A549 (cell line): ENCODE measurements at regions not wholly inside any gene's neighbourhood (a gene's known extent, or its start where the extent isn't known, plus 50 kb on each side); places are given as distances from the start of the nearest gene placed in this dataset.

Experiments used
- ATAC-seq, 2 experiments: fragments of 200-7000 bp in 1 of 2; fragments of >200 bp in 1 of 2; cut with Nextera tagmentation in 1 of 2; cut with Tn5 transposase in 1 of 2; 3 replicates each; pipeline versions ENCODE4 v1.8.0 to v1.9.1; 2018 to 2020; ENCODE audit warnings: mild to moderate bottlenecking in 1 of 2, moderate library complexity in 1 of 2
- CTCF ChIA-PET: fragments of 300-600 bp; sonication (Branson Sonifier 250); formaldehyde crosslinking; extraction: SDS; loops from one replicate; lab custom pipeline; 2021; ENCODE audit warnings: antibody characterized with exemption, inconsistent platforms; lab: Yijun Ruan, JAX
- POLR2A ChIA-PET: fragments of 350-600 bp; formaldehyde crosslinking; extraction: SDS; loops from one replicate; lab custom pipeline; 2021; ENCODE audit warnings: antibody characterized with exemption, inconsistent platforms; lab: Yijun Ruan, JAX
- DNase-seq, 2 experiments: peaks; one replicate each; pipeline versions ENCODE4 v3.0.0 to v3.0.0-alpha.2; 2011 to 2016; ENCODE audit warnings: low read depth in 1 of 2, low spot score in 1 of 2
- FAIRE-seq: peaks from 2 replicates; lab custom pipeline; 2011; peaks lifted over from hg19 to GRCh38; lab: Jason Lieb, UNC
- H3K27ac ChIP-seq, 2 experiments: fragments of >200 bp; sonication (Bioruptor Twin); formaldehyde crosslinking; 3 replicates each; pipeline ENCODE4 v1.5.1; 2016 to 2017
- H3K4me1 ChIP-seq: fragments of >200 bp; sonication (Bioruptor Twin); formaldehyde crosslinking; 3 replicates; pipeline ENCODE4 v1.6.1; 2016
- H3K4me2 ChIP-seq: fragments of >200 bp; sonication (Bioruptor Twin); formaldehyde crosslinking; 3 replicates; pipeline ENCODE4 v1.6.1; 2016
- H3K4me3 ChIP-seq: fragments of >200 bp; sonication (Bioruptor Twin); formaldehyde crosslinking; 3 replicates; pipeline ENCODE4 v1.5.1; 2016
- H3K9me3 ChIP-seq: fragments of >200 bp; sonication (Bioruptor Twin); formaldehyde crosslinking; 3 replicates; pipeline ENCODE4 v1.6.1; 2016
- BCL3 ChIP-seq: fragments of >200 bp; sonication (Bioruptor Twin); formaldehyde crosslinking; IDR thresholded peaks from 3 replicates; pipeline ENCODE4 v1.6.1; 2016
- BHLHE40 ChIP-seq: IDR thresholded peaks from 2 replicates; pipeline ENCODE4 v1.6.1; 2012; ENCODE audit warnings: low read depth, low read length, inconsistent platforms
- CBX8 ChIP-seq: fragments of 200-600 bp; sonication (generic); IDR thresholded peaks from 2 replicates; pipeline ENCODE4 v1.6.1; 2016
- CEBPB ChIP-seq, 2 experiments: fragments of >200 bp in 1 of 2; sonication (Bioruptor Twin) in 1 of 2; formaldehyde crosslinking in 1 of 2; IDR thresholded peaks; 2 replicates each; pipeline ENCODE4 v1.6.1; 2012 to 2016
- E2F6 ChIP-seq: IDR thresholded peaks from 2 replicates; pipeline ENCODE4 v1.6.1; 2012; ENCODE audit warnings: low read depth, borderline replicate concordance
- EHF ChIP-seq: fragments of 250-450 bp; sonication (Bioruptor Pico); IDR thresholded peaks from 2 replicates; pipeline ENCODE4 v1.5.0; 2020; ENCODE audit warnings: mild to moderate bottlenecking
- ELK1 ChIP-seq: fragments of 150-350 bp; IDR thresholded peaks from 2 replicates; pipeline ENCODE4 v1.6.1; 2014; ENCODE audit warnings: low read depth, mild to moderate bottlenecking, low read length
- EP300 ChIP-seq, 2 experiments: fragments of >200 bp; sonication (Bioruptor Twin); formaldehyde crosslinking; IDR thresholded peaks; 2 replicates in 1 of 2; 3 replicates in 1 of 2; pipeline ENCODE4 v1.6.1; 2016 to 2017
- HEYL ChIP-seq: fragments of 250-450 bp; sonication (Bioruptor Pico); IDR thresholded peaks from 2 replicates; pipeline ENCODE4 v1.8.0; 2021; ENCODE audit warnings: mild to moderate bottlenecking, moderate library complexity
- HMGXB4 ChIP-seq: fragments of 250-450 bp; sonication (Bioruptor Pico); IDR thresholded peaks from 2 replicates; pipeline ENCODE4 v1.5.0; 2021; ENCODE audit warnings: mild to moderate bottlenecking, moderate library complexity, borderline replicate concordance
- HOXA7 ChIP-seq: fragments of 250-450 bp; sonication (Bioruptor Pico); IDR thresholded peaks from 2 replicates; pipeline ENCODE4 v1.5.0; 2020; ENCODE audit warnings: mild to moderate bottlenecking, moderate library complexity
- HOXB5 ChIP-seq: fragments of 250-450 bp; sonication (Bioruptor Pico); IDR thresholded peaks from 2 replicates; pipeline ENCODE4 v1.5.0; 2020; ENCODE audit warnings: mild to moderate bottlenecking, moderate library complexity
- KDM5A ChIP-seq: fragments of 200-600 bp; sonication (generic); IDR thresholded peaks from 2 replicates; pipeline ENCODE4 v1.6.1; 2016; ENCODE audit warnings: antibody characterized with exemption, mild to moderate bottlenecking
- MAFK ChIP-seq: fragments of 450-650 bp; IDR thresholded peaks from 2 replicates; pipeline ENCODE4 v1.6.1; 2014; ENCODE audit not compliant: partially characterized antibody
- MAX ChIP-seq: IDR thresholded peaks from 2 replicates; pipeline ENCODE4 v1.6.1; 2012
- MAZ ChIP-seq: fragments of 150-350 bp; IDR thresholded peaks from 2 replicates; pipeline ENCODE4 v1.6.1; 2014; ENCODE audit warnings: antibody characterized with exemption, low read depth, low read length, borderline replicate concordance
- MYC ChIP-seq: IDR thresholded peaks from 2 replicates; pipeline ENCODE4 v1.6.1; 2012; ENCODE audit warnings: mild to moderate bottlenecking, inconsistent platforms, low read length, improper control_type of control experiment, borderline replicate concordance
- NFE2L2 ChIP-seq: fragments of 150-350 bp; conservative IDR thresholded peaks from 2 replicates; pipeline ENCODE4 v1.6.1; 2014; ENCODE audit warnings: low read length
- NPAS2 ChIP-seq: fragments of 250-450 bp; sonication (Bioruptor Pico); IDR thresholded peaks from 2 replicates; pipeline ENCODE4 v1.8.0; 2022; ENCODE audit warnings: mild to moderate bottlenecking, moderate library complexity, borderline replicate concordance
- NR3C1 ChIP-seq: fragments of >200 bp; sonication (Bioruptor Twin); formaldehyde crosslinking; IDR thresholded peaks from 3 replicates; pipeline ENCODE4 v1.6.1; 2017
- POLR2A ChIP-seq: IDR thresholded peaks from 2 replicates; pipeline ENCODE4 v1.6.1; 2012; ENCODE audit warnings: mild to moderate bottlenecking, low read length
- TFCP2L1 ChIP-seq: fragments of 250-450 bp; sonication (Bioruptor Pico); IDR thresholded peaks from 2 replicates; pipeline ENCODE4 v1.5.0; 2021; ENCODE audit warnings: mild to moderate bottlenecking
- USF2 ChIP-seq: fragments of 450-650 bp; IDR thresholded peaks from 2 replicates; pipeline ENCODE4 v1.6.1; 2014; ENCODE audit warnings: antibody characterized with exemption
- ZFP36 ChIP-seq: fragments of 450-650 bp; IDR thresholded peaks from 2 replicates; pipeline ENCODE4 v1.6.1; 2014; ENCODE audit warnings: borderline replicate concordance; ENCODE audit not compliant: partially characterized antibody
- ZNF302 ChIP-seq: fragments of 250-450 bp; sonication (Bioruptor Pico); IDR thresholded peaks from 2 replicates; pipeline ENCODE4 v1.9.0; 2021; ENCODE audit warnings: inconsistent platforms, mild to moderate bottlenecking, moderate library complexity
- WGBS: methylation state at CpG from one replicate; pipeline ENCODE4 v1.1.6; 2017; ENCODE audit errors: missing lambda C conversion rate; 5-methylcytosine and 5-hydroxymethylcytosine counted together

GRCh38 chr22:48098921-48099245 lies 1336.4 kb downstream of the TBC1D22A start:
- CTCF ChIA-PET, result interaction anchor here (1.2 kb wide), 1 partner anchor 19 kb away, joined by 3 read pairs; no protein-coding TSS in a partner anchor
- ATAC-seq (no peak), FAIRE-seq (no peak)
- H3K4me3 ChIP-seq, result no peak overlapping the region
- TF ChIP-seq KDM5A (no peak), MAZ (no peak), BCL3 (no peak), HMGXB4 (CRISPR knock-in tag) (no peak), HOXB5 (CRISPR knock-in tag) (no peak), TFCP2L1 (CRISPR knock-in tag) (no peak), ZFP36 (no peak), HOXA7 (CRISPR knock-in tag) (no peak), E2F6 (no peak), POLR2A (no peak), MAFK (no peak), HEYL (CRISPR knock-in tag) (no peak)
- TF ChIP-seq, all 56 proteins: peak for 0
- H3K9me3 ChIP-seq, result no peaks in the 10 kb centered on the region
- WGBS, result 85% methylated on average over 8 of the region's 10 CpGs
- DNase-seq, result no peak
- POLR2A ChIA-PET, result no interaction called here
- H3K4me2 ChIP-seq, result no peak overlapping the region
- no peak overlapping the region for H3K27ac ChIP-seq
- H3K4me1 ChIP-seq, result no peaks in the 10 kb centered on the region

- no peak overlapping the region for H3K4me2 ChIP-seq
- POLR2A ChIA-PET, result no interaction called here
- FAIRE-seq (no peak), ATAC-seq (no peak), DNase-seq (no peak)
- H3K27ac ChIP-seq, result no peak overlapping the region
- CTCF ChIA-PET, result interaction anchor here (1.2 kb wide), 1 partner anchor 18 kb away, joined by 3 read pairs; no protein-coding TSS in a partner anchor
- no peaks in the 10 kb centered on the region for H3K4me1 ChIP-seq
- H3K4me3 ChIP-seq, result no peak overlapping the region
- WGBS, result 69% methylated on average over 8 of the region's 8 CpGs
- H3K9me3 ChIP-seq, result no peaks in the 10 kb centered on the region
- no peak for TF ChIP-seq MAX
- no peak for TF ChIP-seq NFE2L2
- TF ChIP-seq MYC, result no peak
- no peak for TF ChIP-seq USF2
- no peak for TF ChIP-seq NPAS2 (CRISPR knock-in tag)
- no peak for TF ChIP-seq EP300 (IDR thresholded peaks at IDR 0.05)
- no peak for TF ChIP-seq NR3C1
- TF ChIP-seq CEBPB (IDR thresholded peaks at IDR 0.05), result no peak
- no peak for TF ChIP-seq ZNF302
- no peak for TF ChIP-seq CBX8
- TF ChIP-seq HOXB5 (CRISPR knock-in tag), result no peak
- no peak for TF ChIP-seq EHF (CRISPR knock-in tag)
- no peak for TF ChIP-seq ELK1
- no peak for TF ChIP-seq BHLHE40
Observed at GRCh38 chr22:48098243-48098920, 1335.9 kb downstream of the TBC1D22A start.
